ENCODE measurements at regions not wholly inside any gene's neighbourhood (a gene's known extent, or its start where the extent isn't known, plus 50 kb on each side); places are given as distances from the start of the nearest gene placed in this dataset.

DNA sequence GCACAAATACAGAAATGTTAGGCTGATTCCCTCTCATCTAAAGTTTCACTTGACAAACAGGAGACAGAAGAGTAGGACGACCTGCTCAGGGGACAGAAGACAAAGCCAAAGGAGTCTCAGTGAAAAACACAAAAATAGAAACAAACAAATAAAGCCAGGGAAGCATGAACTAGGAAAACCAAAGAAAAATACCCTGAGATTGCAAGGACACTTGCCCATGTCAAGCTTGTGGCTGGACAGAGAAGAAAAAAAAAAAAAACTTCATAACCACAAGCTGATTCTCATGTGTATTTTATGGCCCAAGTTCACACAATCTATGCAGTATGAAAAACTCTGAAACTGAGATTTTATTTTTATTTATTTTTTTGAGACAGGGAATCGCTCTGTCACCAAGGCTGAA, 85.6 kb upstream of the BEND6 start:
- H4K20me1 ChIP-seq (ENCODE audit: insufficient read depth, low read length): no peaks in the 10 kb centered on the region
- DNase-seq (ENCODE audit: insufficient read length, low spot score, missing footprints): no peak
- peak overlapping the region; percentile 25 for H3K4me3 ChIP-seq (ENCODE audit: insufficient read depth, low read length)
- no peak overlapping the region for H2AFZ ChIP-seq (ENCODE audit: low read length)
- no peaks in the 10 kb centered on the region for H3K9me3 ChIP-seq (ENCODE audit: low read depth, low read length)
- TF ChIP-seq CTCF (IDR thresholded peaks at IDR 0.05; ENCODE audit: extremely low read depth, low read depth, low read length): no peak
- H3K27me3 ChIP-seq (ENCODE audit: insufficient read depth, low read length): no peaks in the 10 kb centered on the region
- peaks cover 26% of the 10 kb centered on the region for H3K79me2 ChIP-seq (ENCODE audit: insufficient read depth, low read length)
- peak overlapping the region; percentile 71 for H3K4me2 ChIP-seq (ENCODE audit: insufficient read depth, low read length)
- H3K4me1 ChIP-seq (ENCODE audit: insufficient read depth, low read length): peaks cover 50% of the 10 kb centered on the region
- peak overlapping the region; percentile 88 for H3K27ac ChIP-seq (ENCODE audit: low read depth, low read length)
- no peaks in the 10 kb centered on the region for H3K36me3 ChIP-seq (ENCODE audit: insufficient read depth, low read length)

DNA sequence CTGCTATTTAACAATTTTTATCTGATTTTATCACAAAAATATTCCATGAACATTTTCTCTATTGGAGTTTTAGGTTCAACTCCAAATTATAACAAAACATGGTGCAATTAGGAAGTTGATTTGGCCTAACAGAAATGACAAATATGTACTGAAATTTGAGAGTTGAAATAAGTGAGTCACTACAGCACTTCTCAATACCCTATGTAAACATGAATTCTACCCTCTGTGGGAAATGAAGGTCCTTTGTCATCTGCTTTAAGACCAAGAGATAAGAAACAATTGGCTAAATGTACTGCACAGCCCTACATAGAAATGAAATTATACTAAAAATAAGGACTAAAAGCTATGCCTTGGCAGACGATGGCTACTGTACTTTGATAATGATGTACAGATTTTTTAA, 86.2 kb upstream of the BEND6 start:
- H4K20me1 ChIP-seq (ENCODE audit: insufficient read depth, low read length): no peaks in the 10 kb centered on the region
- H2AFZ ChIP-seq (ENCODE audit: low read length): no peak overlapping the region
- no peaks in the 10 kb centered on the region for H3K36me3 ChIP-seq (ENCODE audit: insufficient read depth, low read length)
- H3K4me3 ChIP-seq (ENCODE audit: insufficient read depth, low read length): peak overlapping the region; percentile 25
- no peaks in the 10 kb centered on the region for H3K9me3 ChIP-seq (ENCODE audit: low read depth, low read length)
- H3K27me3 ChIP-seq (ENCODE audit: insufficient read depth, low read length): no peaks in the 10 kb centered on the region
- H3K27ac ChIP-seq (ENCODE audit: low read depth, low read length): peak overlapping the region; percentile 88
- peak; percentile 91 for DNase-seq (ENCODE audit: insufficient read length, low spot score, missing footprints)
- peaks cover 56% of the 10 kb centered on the region for H3K4me1 ChIP-seq (ENCODE audit: insufficient read depth, low read length)
- H3K79me2 ChIP-seq (ENCODE audit: insufficient read depth, low read length): peaks cover 25% of the 10 kb centered on the region
- peak overlapping the region; percentile 71 for H3K4me2 ChIP-seq (ENCODE audit: insufficient read depth, low read length)
- no peak for TF ChIP-seq CTCF (IDR thresholded peaks at IDR 0.05; ENCODE audit: extremely low read depth, low read depth, low read length)

GRCh38 chr6:56866917-56867522, 87.9 kb upstream of the BEND6 start:
- peaks cover 73% of the 10 kb centered on the region for H3K4me1 ChIP-seq (ENCODE audit: insufficient read depth, low read length)
- no peaks in the 10 kb centered on the region for H3K9me3 ChIP-seq (ENCODE audit: low read depth, low read length)
- H4K20me1 ChIP-seq (ENCODE audit: insufficient read depth, low read length): no peaks in the 10 kb centered on the region
- no peak overlapping the region for H2AFZ ChIP-seq (ENCODE audit: low read length)
- H3K27me3 ChIP-seq (ENCODE audit: insufficient read depth, low read length): no peaks in the 10 kb centered on the region
- no peak for TF ChIP-seq CTCF (IDR thresholded peaks at IDR 0.05; ENCODE audit: extremely low read depth, low read depth, low read length)
- peak overlapping the region; percentile 51 for H3K4me2 ChIP-seq (ENCODE audit: insufficient read depth, low read length)
- no peak for DNase-seq (ENCODE audit: insufficient read length, low spot score, missing footprints)
- peak overlapping the region; percentile 88 for H3K27ac ChIP-seq (ENCODE audit: low read depth, low read length)
- H3K36me3 ChIP-seq (ENCODE audit: insufficient read depth, low read length): no peaks in the 10 kb centered on the region
- H3K4me3 ChIP-seq (ENCODE audit: insufficient read depth, low read length): no peak overlapping the region
- peaks cover 23% of the 10 kb centered on the region for H3K79me2 ChIP-seq (ENCODE audit: insufficient read depth, low read length)

- Histone ChIP-seq H3K27me3 (ENCODE audit: insufficient read depth, low read length) (no peaks in the 10 kb centered on the region), H3K4me3 (ENCODE audit: insufficient read depth, low read length) (no peak overlapping the region), H3K4me2 (ENCODE audit: insufficient read depth, low read length) (no peak overlapping the region), H3K4me1 (ENCODE audit: insufficient read depth, low read length) (peaks cover 78% of the 10 kb centered on the region), H3K36me3 (ENCODE audit: insufficient read depth, low read length) (no peaks in the 10 kb centered on the region), H3K9me3 (ENCODE audit: low read depth, low read length) (no peaks in the 10 kb centered on the region), H3K27ac (ENCODE audit: low read depth, low read length) (peak overlapping the region; percentile 15), H3K79me2 (ENCODE audit: insufficient read depth, low read length) (peaks cover 22% of the 10 kb centered on the region), H4K20me1 (ENCODE audit: insufficient read depth, low read length) (no peaks in the 10 kb centered on the region), H2AFZ (ENCODE audit: low read length) (no peak overlapping the region)
- TF ChIP-seq CTCF (IDR thresholded peaks at IDR 0.05; ENCODE audit: extremely low read depth, low read depth, low read length): no peak
- DNase-seq (ENCODE audit: insufficient read length, low spot score, missing footprints): no peak
These were observed 89.6 kb upstream of the BEND6 start for GRCh38 chr6:56865081-56865875.

All from osteoblast (primary cell).